HG02870 (cell line): ENCODE measurements at regions not wholly inside any gene's neighbourhood (a gene's known extent, or its start where the extent isn't known, plus 50 kb on each side); places are given as distances from the start of the nearest gene placed in this dataset.

Experiments used
- ATAC-seq: cut with Tn5 transposase; IDR thresholded peaks from one replicate; pipeline ENCODE4 v1.9.1; 2021; ENCODE audit warnings: mild to moderate bottlenecking, moderate library complexity; ENCODE audit not compliant: unreplicated experiment

DNA sequence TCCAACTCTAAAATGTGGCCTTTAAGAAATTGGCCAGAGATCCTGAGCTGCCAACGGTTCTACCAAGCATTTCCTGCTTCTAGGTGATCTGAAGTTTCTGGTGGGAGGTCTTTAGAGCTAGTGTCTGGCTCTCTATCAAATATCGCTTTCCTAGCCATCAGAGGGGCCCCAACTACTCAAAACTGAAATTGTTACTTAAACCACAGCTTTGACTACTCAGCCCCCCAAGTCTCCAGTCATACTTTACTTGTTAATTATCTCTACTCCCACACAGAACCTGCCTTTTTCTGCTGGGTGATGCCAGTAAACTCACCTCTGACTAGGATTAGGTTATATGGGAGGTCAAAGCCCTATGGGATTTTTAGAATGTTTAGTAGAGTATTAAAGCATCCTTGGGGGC, 95.1 kb downstream of the FASLG start:
- no peak for ATAC-seq

DNA sequence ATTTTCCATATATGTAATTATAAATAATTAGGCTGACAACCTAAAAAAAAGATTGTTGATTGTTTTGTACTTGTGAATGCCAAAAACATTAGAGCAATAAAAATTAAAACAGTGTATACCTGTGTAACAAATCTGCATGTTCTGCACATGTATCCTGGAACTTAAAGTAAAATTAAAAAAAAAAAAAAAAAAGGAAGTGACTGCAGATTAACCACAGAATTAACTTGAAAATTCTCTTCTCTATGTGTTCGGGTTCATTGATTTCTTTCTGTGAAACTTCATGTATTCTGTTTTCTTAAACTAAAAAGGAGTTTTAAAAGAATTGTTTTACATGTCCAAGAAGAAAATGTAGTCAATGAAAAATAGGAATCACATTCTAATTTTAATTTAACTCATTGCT, 95.7 kb downstream of the FASLG start:
- no peak for ATAC-seq

DNA sequence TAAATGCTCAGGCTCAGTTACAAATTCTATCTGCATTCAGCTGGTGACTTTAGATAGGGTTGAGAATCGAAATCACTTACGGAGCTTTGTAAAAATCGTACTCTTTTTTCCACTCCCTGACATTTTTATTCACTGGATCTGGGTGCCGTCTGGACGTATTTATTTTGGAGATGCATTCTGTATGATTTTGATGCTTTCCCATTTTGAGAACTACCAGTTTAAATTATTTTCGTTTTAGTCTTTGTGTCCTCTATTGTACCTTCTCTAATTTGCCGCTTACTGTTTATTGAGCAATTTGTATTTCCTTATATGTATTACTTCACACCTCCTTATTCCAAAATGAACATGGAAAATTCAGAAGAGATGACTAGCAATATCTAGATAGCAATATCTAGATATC, 96.2 kb downstream of the FASLG start:
- ATAC-seq, result no peak

DNA sequence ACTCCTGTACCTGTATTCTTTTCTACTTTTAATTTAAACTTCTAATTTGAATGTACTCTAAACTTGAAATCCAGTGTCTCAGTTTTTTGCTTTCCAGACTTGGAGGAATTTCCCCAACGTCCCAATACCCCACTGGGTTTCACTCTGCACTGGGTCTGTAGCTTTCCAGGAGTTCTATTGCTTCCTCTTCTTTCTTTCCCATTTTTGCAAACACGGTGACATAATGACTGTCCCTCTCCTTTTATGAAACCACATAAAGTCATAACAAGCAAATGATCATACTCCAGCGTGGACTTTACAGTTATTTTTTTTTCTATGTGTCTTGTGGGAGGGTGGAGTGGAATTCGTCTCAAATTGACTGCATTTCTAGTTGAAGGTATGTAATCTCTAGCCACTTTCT, 97.1 kb downstream of the FASLG start:
- no peak for ATAC-seq

DNA sequence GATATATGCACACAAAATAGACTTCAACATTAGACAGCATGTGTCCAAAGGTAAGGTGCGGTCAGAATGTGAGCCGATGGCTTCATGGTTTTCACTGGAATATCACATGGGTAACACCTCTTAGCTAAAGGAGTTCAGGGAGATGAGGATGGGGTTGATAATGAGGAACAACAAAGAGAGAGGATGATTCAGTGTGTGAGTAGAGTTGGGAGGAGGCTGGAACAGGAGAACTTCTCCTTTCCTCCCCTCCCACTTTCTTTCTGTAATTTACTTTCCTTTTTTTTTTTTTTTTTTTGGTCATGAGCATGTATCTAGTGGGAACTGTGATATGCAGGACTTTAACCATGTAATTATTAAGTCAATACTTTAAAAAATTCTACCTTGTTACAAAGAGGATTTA, 99.4 kb downstream of the FASLG start:
- ATAC-seq, result no peak

DNA sequence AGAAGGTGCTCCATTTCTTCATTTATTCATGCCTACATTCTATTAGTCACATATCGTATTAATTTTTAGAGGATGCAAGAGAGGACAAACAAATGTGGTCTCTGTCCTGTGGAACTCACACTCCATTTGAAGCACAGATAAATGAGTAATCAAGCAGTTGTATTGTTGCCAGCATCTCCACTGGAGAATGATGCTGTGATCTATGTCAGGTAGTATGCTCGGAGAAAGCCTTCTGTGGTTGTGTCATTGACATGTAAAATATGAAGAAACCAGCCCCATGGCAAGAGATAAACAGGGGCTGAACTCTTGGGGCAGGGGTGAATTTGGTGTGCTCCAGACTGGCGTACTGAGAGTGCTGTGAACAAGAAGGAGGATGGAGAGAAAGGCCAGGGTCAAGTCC, 101.2 kb downstream of the FASLG start:
- ATAC-seq, result no peak

DNA sequence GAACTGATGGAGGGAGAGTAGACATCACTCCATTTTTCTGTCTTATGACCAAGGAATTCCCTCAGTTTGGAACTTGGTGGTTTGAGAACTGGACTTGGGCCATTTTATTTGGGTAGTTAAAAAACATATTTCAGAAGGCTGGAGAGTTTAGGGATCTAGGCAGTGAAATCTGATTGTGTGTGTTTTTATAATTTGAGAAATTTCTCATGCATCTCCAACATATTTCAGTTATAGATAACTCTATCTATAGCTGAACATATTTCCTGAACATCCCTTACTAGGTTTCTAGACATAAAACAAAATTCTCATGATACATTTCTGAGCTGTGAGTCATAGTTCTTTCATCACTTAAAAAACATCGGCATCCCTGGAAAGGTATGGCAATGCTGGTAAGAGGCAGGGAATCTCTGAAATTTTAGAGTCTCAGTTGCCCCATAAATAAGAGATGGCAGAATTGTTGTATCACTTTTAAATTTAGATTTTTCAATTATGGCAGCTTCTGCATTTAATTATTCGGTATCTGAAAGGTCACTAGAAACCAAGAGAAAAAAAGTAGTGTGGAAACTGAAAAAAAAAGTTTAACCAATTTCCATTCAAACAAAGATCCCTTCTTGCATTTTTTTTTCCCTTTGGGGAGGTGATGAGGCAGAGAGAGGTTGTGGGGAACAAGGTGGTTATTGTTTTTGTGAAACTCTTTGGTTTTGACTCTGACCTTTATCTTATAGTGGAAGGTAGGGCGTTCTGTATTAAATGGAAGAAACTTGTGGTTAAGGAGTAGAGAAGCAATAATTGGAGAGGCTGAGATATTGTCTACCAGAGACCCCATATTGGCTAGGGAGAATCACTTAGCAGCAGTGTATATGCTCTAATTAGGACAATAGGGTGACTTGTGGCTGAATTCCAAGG, 102.9 kb downstream of the FASLG start:
- ATAC-seq, result no peak

DNA sequence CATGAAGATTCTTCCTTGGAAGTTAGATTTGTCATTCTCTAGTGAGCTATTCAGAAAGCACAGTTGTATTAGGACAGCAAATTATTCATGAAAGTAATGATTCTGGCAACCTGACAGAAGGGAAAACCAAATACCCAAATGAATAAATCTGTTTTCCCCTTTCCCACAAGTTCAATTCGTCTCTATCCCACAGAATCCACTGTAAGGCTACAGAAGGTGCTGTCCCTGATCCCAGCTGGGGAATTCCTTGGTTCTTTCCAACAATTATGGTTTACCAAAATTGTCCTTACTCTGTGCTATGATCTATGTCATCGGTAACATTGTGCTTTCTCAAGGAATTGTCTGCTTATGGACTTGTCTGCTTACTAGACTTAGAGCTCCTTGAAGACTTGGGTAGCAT, 104.2 kb downstream of the FASLG start:
- ATAC-seq, result no peak

DNA sequence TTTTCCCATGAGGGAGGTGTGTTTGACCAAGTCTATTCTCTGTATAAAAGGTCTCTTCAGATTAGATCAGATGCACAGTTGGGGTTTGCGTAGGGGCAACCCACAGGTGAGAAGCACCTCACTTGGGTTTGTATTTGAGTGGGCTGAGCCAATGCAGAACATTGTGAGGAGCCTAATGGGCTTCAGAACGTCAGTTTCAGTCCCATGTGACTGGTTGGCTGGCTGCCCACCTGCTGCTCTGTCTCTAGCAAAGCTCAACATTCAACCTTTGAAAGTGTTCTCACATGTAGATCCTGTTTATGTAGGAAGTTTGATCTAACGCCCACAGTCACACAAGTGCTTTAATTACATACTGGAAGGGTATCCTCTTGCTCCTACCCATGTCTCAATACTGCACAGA, 105.5 kb downstream of the FASLG start:
- no peak for ATAC-seq

DNA sequence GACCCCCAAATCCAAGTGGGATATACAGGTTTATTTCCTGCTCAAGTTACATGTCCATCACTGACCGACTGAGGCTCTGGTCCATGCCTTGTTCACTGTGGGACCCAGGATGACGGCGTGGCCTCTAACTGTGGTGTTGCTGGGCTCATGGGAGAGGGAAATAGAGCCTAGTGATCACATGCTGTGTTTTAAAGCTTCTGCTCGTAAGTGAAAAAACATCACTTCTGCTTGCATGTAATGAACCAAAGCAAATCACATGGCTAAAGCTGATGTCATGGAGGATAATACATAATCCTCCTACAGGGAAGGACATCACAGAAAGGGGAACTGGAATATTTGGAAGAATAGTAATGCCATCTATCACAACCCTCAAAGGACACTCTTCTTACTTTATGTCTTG, 107.6 kb downstream of the FASLG start:
- no peak for ATAC-seq

DNA sequence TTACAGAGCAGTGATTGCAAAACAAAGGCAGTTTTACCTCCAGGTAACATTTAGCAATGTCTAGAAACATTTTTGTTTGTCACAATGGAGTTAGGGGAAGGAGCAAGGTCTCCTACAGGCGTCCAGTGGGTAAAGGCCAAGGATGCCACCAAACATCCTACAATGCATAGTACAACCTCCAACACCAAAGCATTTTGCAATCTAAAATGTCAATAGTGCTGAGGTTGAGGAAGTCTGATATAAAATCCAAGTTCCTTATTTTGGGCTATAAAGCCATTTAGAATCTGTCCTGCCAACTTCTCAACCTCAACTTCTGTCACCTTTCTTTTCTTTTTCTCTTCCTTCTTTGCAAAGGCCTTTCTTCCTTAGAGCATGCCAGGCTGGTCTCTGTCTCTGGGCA, 111.2 kb downstream of the FASLG start:
- ATAC-seq, result no peak

DNA sequence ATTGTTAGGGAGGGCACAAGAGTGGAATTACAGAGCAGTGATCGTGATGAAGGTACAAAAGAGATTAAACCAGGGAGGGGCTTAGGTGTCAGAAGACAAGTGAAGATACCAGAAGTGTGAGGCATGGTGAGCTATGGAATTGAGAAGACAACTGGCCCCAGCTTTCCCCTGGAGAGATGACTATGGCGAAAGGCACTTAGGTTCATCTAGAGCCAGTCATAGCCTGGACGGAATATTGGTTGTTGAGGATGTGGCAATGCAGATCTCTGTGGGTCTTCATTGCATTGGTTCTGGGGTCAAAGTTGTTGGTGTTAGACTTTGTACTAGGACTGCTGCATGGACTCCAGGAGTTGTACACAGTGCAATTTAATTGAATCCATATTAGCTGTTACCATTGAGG, 115.7 kb downstream of the FASLG start:
- no peak for ATAC-seq

DNA sequence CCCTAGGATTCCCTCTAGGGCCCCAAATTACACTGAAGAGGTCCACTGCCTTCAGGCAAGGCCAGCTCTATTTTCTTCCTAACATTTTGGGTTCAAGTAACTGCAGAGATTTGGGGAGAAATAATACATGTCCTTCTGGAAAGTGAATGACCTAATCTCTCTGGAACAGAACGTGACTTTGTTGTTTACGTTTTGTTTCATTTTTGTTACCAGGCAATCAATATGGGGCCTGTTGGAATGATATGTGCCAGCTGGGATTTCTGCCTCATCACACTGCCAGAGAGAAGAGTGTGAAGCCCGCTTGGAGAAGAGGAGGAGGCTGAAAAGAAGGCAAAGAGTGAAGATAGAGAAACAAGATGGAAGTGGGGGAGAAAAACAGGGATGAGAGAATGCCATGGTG, 116.7 kb downstream of the FASLG start:
- no peak for ATAC-seq

DNA sequence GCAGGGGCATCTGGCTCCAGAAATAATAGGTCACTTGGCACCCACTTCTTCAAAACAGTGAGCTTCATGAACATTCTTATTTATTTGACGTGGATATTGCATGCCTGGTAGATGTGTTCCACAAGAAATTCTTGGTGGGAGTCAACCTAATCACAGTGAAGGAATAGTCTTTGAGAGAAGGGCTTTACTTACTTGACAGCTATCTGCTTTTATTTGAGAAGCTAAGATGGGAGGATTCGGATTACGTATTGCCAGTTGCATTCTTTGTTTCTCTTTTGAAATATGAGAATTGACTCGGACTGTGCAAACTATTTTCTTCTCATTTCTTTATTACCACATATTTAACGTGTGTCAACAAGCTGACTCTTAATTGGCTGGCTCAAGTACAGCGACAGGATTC, 117.2 kb downstream of the FASLG start:
- no peak for ATAC-seq

DNA sequence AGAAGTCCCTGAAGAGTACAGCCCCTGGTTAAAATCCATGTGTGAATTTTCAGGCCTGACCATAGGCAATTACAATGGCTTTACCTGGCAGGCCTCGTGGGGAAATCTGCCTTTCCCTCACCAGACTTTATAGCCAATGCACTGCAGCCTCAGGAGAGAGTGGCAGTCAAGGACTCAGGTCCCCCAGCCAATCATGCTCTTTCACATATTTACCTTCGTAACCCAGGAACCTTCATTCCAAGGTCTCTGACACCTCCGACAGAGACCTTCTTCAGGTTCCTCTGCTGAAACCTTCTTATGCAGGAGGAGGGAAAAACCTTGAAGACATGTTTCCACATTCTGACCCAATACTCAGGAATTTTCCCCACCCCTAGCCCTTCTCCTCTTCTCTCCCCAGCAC, 118.9 kb downstream of the FASLG start:
- no peak for ATAC-seq

DNA sequence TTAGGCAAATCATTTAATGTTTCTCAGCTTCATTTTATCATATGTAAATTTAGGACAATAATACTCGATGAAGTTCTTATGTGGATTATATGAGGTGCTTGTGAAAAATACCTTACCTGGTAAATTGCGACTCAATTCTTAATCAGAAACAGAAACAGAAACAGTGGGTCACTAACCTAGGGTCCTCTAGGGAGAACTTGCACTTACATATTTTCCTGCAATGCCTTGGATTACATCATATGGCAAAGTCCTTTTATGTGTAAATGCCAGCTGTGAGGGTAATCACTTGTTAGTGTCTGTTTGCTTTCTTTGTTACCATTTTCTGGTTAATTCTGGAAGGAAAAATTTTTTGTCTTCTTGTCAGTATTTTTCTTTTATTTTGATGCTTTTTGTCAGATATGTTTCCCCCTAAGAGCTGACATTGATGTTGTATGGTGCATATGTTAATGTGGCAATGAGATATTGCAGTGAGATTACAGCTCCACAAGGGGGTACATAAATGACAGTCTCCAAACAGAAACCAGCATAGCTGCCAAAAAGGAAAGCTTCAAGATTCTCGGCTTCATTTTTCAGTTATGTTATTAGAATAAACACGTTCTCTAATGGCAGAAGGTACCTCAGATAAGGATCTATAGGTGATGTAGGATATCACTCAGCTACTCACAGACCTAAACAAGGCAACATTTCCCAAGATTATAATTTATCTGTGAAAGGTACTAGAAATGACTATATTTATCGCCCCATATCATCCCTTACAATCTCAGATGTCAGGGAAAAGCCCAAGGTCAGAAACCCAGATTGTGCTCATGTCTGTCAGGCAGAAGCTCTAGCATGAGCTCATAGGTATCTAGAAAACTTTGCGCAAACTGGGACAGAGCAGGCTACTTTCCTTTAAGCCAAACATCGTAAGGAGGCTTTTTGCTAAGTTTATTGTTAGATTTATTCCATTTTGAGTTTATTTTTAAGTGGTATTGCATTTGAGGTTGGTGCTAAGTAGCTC, 119.9 kb downstream of the FASLG start:
- ATAC-seq, result peak; percentile 77

DNA sequence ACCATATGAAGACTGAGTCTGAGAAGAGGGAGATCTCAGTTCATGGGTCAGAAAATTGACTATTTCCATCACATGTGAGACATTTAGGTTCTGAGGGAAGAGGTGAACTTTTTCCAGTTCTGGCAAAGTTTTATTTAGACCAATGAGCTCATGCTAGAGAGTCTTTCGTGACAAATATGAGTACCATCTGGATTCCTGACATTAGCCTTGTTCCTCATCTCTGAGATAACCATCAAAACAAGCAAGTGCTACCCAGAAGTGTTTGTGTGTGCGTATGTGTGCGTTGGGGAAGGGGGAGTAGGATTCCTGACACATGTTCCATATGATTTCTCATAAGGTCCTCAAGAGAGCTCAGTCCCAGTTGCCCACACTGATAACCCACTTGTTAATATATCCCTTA, 120.6 kb downstream of the FASLG start:
- ATAC-seq, result no peak

DNA sequence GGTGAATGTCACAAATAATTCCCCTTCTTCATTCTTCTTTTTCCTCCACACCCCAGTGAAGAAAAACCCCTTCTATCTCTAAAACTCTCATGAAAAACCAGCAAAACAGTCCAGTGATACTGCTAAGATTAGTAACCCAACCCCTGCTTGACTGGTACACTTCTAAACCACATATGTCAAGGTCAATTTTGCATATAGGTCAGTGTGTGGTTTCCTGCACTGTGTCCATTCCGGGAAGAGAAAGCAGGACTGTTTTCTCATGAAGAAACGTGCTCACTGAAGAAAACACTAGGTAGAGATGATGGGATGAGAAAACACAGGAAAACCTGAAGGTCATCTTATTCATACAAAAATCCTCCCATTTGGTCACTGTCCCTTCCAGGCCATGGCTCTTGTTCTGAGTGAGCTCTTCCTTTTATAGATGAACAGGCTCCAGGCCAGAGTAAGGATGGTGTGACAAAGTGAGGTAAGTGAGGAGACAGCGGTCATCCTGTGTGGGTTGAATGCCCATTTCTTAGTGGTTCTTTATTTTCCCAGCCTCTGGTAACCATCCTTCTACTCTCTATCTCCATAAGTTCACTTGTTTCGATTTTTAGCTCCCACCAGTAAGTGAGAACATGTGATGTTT, 122.7 kb downstream of the FASLG start:
- ATAC-seq, result no peak

DNA sequence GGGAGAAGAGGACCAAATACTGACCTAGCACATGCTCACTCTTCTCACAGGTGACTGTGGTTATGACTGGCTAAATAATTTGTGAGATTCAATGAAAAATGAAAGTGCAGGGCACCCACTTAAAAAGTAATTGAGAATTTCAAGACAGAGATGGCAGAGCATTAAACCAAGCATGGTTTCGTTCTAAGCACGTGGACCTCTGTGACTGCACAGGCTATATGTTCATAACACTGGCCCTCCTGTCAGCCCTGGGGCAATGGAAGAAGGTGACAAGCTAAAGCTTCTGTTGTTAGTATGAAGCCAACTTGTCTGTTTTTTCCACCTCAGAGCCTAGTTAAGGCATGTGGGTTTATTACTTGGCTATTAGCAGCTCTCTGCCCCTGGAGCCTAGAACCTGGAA, 130.9 kb downstream of the FASLG start:
- ATAC-seq, result no peak

DNA sequence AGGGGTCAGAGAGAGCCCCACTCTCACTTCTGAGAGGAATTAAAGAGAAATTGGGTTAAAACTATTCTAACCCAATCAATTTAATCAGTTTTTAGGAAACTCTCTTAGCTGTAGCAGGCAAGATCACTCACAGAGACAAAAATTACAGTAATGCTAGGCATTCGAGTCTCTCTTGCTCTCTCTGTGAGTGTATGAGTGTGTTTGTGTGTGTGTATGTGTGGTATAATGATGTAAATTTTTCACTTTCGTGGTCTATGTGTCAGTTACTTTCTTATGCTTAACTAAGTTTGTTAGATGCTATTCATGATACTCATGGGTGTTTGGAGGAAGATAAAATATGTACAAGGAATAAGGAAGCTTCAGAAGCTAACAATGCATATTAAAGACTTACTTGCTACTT, 131.3 kb downstream of the FASLG start:
- ATAC-seq, result no peak

DNA sequence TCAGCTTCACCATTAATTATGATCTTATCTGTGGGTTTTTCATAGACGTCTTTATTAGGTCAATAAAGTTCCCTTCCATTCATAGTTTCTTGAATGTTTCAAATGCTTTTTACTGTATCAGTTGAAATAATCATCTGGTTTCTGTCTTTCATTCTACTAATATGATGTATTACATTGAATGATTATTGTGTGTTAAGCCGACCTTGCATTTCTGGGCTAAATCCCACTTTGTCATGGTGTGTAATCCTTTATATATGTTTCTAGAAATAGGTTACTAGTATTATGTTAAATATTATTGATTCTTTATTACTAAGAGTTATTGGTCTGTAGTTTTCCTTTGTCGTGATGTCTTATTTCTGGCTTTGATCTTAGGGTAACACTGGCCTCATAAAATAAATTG, 134.9 kb downstream of the FASLG start:
- ATAC-seq, result no peak
